ENCODE measurements at regions not wholly inside any gene's neighbourhood (a gene's known extent, or its start where the extent isn't known, plus 50 kb on each side); places are given as distances from the start of the nearest gene placed in this dataset.

DNA sequence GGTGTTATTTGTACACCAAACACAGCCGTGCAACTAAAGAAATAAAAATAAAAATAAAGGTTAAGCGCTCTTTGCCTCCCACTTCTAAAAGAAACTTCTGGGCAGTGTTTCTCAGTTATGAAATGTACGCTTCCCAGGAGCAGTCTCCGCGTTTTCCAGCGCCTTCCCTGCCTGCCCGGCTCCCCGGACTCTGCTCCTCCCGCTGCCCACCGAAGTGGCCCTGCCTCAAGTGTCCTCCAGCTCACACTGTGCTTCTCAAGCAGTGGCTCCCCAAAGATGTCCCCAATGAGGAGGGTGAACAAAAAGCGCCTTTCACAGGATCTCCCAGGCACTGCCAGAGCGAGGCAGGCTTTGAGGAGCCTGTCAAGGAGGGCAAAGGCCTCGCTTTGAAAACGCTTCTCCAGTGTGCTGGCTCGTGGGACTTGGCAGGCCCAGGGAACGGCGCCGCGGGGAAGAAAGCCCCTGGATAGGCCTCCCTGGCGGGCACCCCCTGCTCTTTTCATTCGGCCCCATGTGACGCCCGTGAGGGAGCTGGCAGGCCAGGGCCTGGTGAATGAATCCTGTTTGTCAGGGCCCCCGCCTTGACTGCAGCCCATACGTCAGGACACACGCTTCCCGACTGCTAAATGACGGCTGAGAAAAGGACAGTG lies 187.1 kb downstream of the FOXO1 start (continued):
- TF ChIP-seq, protein P1, sequence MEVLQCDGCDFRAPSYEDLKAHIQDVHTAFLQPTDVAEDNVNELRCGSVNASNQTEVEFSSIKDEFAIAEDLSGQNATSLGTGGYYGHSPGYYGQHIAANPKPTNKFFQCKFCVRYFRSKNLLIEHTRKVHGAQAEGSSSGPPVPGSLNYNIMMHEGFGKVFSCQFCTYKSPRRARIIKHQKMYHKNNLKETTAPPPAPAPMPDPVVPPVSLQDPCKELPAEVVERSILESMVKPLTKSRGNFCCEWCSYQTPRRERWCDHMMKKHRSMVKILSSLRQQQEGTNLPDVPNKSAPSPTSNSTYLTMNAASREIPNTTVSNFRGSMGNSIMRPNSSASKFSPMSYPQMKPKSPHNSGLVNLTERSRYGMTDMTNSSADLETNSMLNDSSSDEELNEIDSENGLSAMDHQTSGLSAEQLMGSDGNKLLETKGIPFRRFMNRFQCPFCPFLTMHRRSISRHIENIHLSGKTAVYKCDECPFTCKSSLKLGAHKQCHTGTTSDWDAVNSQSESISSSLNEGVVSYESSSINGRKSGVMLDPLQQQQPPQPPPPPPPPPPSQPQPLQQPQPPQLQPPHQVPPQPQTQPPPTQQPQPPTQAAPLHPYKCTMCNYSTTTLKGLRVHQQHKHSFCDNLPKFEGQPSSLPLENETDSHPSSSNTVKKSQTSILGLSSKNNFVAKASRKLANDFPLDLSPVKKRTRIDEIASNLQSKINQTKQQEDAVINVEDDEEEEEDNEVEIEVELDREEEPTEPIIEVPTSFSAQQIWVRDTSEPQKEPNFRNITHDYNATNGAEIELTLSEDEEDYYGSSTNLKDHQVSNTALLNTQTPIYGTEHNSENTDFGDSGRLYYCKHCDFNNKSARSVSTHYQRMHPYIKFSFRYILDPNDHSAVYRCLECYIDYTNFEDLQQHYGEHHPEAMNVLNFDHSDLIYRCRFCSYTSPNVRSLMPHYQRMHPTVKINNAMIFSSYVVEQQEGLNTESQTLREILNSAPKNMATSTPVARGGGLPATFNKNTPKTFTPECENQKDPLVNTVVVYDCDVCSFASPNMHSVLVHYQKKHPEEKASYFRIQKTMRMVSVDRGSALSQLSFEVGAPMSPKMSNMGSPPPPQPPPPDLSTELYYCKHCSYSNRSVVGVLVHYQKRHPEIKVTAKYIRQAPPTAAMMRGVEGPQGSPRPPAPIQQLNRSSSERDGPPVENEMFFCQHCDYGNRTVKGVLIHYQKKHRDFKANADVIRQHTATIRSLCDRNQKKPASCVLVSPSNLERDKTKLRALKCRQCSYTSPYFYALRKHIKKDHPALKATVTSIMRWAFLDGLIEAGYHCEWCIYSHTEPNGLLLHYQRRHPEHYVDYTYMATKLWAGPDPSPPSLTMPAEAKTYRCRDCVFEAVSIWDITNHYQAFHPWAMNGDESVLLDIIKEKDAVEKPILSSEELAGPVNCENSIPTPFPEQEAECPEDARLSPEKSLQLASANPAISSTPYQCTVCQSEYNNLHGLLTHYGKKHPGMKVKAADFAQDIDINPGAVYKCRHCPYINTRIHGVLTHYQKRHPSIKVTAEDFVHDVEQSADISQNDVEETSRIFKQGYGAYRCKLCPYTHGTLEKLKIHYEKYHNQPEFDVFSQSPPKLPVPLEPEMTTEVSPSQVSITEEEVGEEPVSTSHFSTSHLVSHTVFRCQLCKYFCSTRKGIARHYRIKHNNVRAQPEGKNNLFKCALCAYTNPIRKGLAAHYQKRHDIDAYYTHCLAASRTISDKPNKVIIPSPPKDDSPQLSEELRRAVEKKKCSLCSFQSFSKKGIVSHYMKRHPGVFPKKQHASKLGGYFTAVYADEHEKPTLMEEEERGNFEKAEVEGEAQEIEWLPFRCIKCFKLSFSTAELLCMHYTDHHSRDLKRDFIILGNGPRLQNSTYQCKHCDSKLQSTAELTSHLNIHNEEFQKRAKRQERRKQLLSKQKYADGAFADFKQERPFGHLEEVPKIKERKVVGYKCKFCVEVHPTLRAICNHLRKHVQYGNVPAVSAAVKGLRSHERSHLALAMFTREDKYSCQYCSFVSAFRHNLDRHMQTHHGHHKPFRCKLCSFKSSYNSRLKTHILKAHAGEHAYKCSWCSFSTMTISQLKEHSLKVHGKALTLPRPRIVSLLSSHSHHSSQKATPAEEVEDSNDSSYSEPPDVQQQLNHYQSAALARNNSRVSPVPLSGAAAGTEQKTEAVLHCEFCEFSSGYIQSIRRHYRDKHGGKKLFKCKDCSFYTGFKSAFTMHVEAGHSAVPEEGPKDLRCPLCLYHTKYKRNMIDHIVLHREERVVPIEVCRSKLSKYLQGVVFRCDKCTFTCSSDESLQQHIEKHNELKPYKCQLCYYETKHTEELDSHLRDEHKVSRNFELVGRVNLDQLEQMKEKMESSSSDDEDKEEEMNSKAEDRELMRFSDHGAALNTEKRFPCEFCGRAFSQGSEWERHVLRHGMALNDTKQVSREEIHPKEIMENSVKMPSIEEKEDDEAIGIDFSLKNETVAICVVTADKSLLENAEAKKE (CRISPR knock-in tag; IDR thresholded peaks at IDR 0.05) = no peak
- TF ChIP-seq POLR2AphosphoS5 (IDR thresholded peaks at IDR 0.05; ENCODE audit: low read depth) = no peak

DNA sequence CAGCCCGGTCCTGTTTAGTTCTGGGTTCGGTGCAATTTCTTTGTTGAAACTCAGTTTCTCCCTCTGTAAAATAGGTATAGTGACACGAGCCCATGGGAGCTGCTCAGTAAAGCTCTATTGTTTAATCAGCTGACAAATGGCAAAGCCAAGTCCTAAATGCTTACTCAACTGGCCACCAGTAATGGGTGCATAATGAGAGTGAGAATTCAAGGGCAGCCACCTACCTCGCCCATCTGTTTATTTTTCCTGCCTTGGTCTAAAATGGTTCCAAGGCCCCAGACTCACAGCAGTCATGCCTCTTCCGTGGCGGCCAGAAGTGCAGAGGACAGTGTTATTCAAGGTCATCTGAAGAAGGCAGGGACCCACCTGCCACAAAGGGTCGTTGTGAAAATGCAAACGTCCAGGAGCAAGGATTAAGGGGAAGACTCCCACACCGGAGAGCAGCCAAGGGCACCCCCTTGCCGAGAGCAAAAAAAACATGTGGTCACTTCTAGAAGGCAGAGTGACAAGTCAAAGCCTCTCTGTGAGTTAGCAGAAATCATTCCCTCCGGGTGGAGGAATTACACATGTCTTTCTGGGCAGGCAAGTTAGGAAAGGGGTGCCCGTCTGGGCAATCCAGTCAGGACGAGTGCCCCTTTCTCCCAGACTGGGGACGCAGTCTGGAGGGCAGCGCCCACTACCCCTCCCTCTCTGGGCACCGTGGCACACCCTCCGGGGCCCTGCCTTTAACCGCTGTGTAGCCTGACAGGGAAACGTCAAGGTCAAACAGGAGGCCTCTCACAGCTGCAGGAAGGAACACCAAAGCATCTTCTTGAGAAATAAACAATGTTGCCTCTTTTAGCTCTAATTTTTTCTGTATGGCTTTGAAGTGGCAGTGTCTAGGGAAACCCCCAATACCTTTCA lies 186.2 kb downstream of the FOXO1 start:
- Mint-ChIP-seq H3K4me1 (peaks cover 49% of the 10 kb centered on the region), H3K4me3 (no peak overlapping the region), H3K36me3 (ENCODE audit: low read depth) (no peaks in the 10 kb centered on the region; the same call in 2 of the 3 replicates), H3K27me3 (ENCODE audit: insufficient read depth, low read depth, poor library complexity) (peaks cover 12% of the 10 kb centered on the region), H3K9me3 (no peaks in the 10 kb centered on the region; the same call in 2 of the 3 replicates), H3K27ac (no peak overlapping the region)
- H3F3A ChIP-seq (replicated peaks; ENCODE audit: low read depth) = no peaks in the 10 kb centered on the region
- peaks cover 16% of the 10 kb centered on the region for H3K4me1 ChIP-seq (ENCODE audit: insufficient read depth)
- H3K27ac ChIP-seq (ENCODE audit: low read depth) = no peak overlapping the region
- H3K27me3 ChIP-seq (ENCODE audit: insufficient read depth) = no peaks in the 10 kb centered on the region
- ATAC-seq (no peak), DNase-seq (ENCODE audit: low spot score) (no peak)
- no peaks in the 10 kb centered on the region for H3K36me3 ChIP-seq (ENCODE audit: insufficient read depth)
- H3K79me2 ChIP-seq (replicated peaks; ENCODE audit: insufficient read depth) = no peaks in the 10 kb centered on the region
- H3K9me2 ChIP-seq (ENCODE audit: insufficient read depth) = no peaks in the 10 kb centered on the region
- H3K4me2 ChIP-seq = no peak overlapping the region
- no peak overlapping the region for H2AFZ ChIP-seq
- no peak for TF ChIP-seq ZNF331 (CRISPR knock-in tag; IDR thresholded peaks at IDR 0.05; ENCODE audit: low read depth)
- TF ChIP-seq, protein P2, sequence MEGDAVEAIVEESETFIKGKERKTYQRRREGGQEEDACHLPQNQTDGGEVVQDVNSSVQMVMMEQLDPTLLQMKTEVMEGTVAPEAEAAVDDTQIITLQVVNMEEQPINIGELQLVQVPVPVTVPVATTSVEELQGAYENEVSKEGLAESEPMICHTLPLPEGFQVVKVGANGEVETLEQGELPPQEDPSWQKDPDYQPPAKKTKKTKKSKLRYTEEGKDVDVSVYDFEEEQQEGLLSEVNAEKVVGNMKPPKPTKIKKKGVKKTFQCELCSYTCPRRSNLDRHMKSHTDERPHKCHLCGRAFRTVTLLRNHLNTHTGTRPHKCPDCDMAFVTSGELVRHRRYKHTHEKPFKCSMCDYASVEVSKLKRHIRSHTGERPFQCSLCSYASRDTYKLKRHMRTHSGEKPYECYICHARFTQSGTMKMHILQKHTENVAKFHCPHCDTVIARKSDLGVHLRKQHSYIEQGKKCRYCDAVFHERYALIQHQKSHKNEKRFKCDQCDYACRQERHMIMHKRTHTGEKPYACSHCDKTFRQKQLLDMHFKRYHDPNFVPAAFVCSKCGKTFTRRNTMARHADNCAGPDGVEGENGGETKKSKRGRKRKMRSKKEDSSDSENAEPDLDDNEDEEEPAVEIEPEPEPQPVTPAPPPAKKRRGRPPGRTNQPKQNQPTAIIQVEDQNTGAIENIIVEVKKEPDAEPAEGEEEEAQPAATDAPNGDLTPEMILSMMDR (conservative IDR thresholded peaks at IDR 0.05; ENCODE audit: low read depth in 2 of 2) = no peak
- TF ChIP-seq NANOG (IDR thresholded peaks at IDR 0.05; ENCODE audit: borderline replicate concordance) = no peak
- H3K4me3 ChIP-seq = no peak overlapping the region
- H4K20me1 ChIP-seq (replicated peaks; ENCODE audit: insufficient read depth) = no peaks in the 10 kb centered on the region

Measured in GM23338 (cell line).